ENCODE measurements at regions not wholly inside any gene's neighbourhood (a gene's known extent, or its start where the extent isn't known, plus 50 kb on each side); places are given as distances from the start of the nearest gene placed in this dataset.

DNA sequence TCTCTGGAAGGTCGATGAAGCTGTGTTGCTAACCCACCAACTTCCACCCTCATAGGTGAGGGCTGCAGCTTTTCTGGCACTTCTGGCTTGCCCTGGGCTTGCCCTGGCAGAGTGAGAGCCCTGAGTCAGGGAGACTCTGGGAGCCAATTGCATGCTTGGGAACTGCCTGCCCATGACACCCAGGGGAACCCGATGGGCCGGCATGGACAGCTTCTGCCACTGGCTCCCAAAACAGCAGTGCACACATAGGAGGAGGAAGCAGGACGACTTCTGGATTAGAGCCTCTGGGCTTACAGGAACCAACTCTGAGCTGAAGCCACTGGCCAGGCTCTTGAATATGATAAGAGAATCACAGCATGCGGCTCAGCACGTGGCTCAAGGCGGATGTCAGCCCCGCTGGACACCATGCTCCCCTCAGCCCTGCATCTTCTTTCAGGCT, 135.2 kb upstream of the UNC5B start:
- no peaks in the 10 kb centered on the region for H3K9me3 Mint-ChIP-seq (ENCODE audit: insufficient read depth)
- POLR2A ChIA-PET: no interaction called here
- no peak for DNase-seq

DNA sequence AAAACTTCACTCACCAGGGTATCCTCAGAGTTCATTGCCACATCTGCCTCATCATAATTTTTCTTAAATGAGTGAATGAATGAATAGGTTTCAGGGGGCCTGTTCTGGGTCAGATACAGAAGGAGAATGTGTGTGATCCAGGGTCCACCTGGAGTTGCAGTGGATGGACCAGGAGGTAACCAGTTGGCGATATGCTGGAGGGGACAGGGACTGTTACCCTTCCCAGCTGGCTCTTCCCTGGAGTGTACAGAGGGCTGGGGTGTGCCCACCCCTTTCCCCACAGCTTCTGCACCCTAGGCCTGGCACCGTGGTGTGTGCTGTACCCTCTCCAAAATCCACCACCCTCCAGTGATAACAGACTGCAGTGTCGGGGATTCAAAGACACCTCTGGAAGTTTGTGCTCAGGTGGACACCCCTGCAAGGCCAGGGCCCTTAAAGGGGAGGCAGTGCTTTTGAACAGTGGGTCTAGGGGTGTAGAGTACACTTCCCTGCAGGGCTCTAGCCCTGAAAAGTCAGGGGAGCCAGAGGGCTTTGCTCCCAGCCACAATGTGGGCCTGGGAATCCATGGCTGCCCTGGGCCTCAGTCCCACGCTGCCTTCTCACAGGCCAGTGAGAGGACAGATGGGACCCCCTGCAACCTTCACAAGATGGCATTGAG, 134.4 kb upstream of the UNC5B start:
- no peak for ATAC-seq (ENCODE audit: low read depth)
- 88% methylated on average over 2 of the region's 4 CpGs for WGBS (ENCODE audit: insufficient coverage)
- H3K27ac ChIP-seq (ENCODE audit: low read length in 2 of 2): no peak overlapping the region
- H3K36me3 ChIP-seq (replicated peaks in 1 of 2; ENCODE audit: control extremely low read depth in 1 of 2, control insufficient read depth in 1 of 2, extremely low read depth in 1 of 2, insufficient read depth in 2 of 2, low read length in 1 of 2): no peaks in the 10 kb centered on the region
- H3K79me2 ChIP-seq (ENCODE audit: control insufficient read depth, insufficient read depth, low read length): no peaks in the 10 kb centered on the region
- peaks cover 0 to 3% (median 0%) of the 10 kb centered on the region in 3 donors for H3K9me3 ChIP-seq (ENCODE audit: control extremely low read depth in 1 of 3, control insufficient read depth in 2 of 3, insufficient read depth in 1 of 3, low read length in 2 of 3)
- intact Hi-C loops (cut with micrococcal nuclease): no loop called here
- H3K27me3 ChIP-seq (replicated peaks in 1 of 4; ENCODE audit: control extremely low read depth in 1 of 4, control insufficient read depth in 3 of 4, insufficient read depth in 4 of 4, low read length in 3 of 4): no peaks in the 10 kb centered on the region
- no peak overlapping the region for H3K9ac ChIP-seq (ENCODE audit: low read length)
- H3K4me1 Mint-ChIP-seq: no peaks in the 10 kb centered on the region
- no peak overlapping the region for H3K4me2 ChIP-seq (replicated peaks; ENCODE audit: low read depth, low read length, poor library complexity, severe bottlenecking)
- H3K4me1 ChIP-seq (ENCODE audit: control insufficient read depth in 2 of 2, insufficient read depth in 2 of 2, low read length in 2 of 2): no peaks in the 10 kb centered on the region
- DNase-seq: no peak
- no peaks in the 10 kb centered on the region for H3K9me3 Mint-ChIP-seq (ENCODE audit: insufficient read depth)
- ChIA-PET CTCF (no interaction called here), POLR2A (no interaction called here)
- TF ChIP-seq, protein P1, sequence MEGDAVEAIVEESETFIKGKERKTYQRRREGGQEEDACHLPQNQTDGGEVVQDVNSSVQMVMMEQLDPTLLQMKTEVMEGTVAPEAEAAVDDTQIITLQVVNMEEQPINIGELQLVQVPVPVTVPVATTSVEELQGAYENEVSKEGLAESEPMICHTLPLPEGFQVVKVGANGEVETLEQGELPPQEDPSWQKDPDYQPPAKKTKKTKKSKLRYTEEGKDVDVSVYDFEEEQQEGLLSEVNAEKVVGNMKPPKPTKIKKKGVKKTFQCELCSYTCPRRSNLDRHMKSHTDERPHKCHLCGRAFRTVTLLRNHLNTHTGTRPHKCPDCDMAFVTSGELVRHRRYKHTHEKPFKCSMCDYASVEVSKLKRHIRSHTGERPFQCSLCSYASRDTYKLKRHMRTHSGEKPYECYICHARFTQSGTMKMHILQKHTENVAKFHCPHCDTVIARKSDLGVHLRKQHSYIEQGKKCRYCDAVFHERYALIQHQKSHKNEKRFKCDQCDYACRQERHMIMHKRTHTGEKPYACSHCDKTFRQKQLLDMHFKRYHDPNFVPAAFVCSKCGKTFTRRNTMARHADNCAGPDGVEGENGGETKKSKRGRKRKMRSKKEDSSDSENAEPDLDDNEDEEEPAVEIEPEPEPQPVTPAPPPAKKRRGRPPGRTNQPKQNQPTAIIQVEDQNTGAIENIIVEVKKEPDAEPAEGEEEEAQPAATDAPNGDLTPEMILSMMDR (IDR thresholded peaks at IDR 0.05): no peak
- TF ChIP-seq EZH2 (IDR thresholded peaks at IDR 0.05; ENCODE audit: borderline replicate concordance, insufficient read depth, low read depth, low read length, poor library complexity, severe bottlenecking): no peak
- H3K27ac Mint-ChIP-seq: no peak overlapping the region
- no peak overlapping the region for H3K4me3 ChIP-seq (ENCODE audit: control extremely low read depth in 1 of 5, extremely low read depth in 1 of 5, insufficient read depth in 1 of 5, low read depth in 2 of 5, low read length in 4 of 5)
- H2AFZ ChIP-seq (ENCODE audit: insufficient read depth, low read depth, low read length, poor library complexity, severe bottlenecking): no peak overlapping the region
- no peak overlapping the region for H3K4me3 Mint-ChIP-seq
- H3K27me3 Mint-ChIP-seq: peaks cover 3% of the 10 kb centered on the region
- no peaks in the 10 kb centered on the region for H4K20me1 ChIP-seq (ENCODE audit: control insufficient read depth, insufficient read depth, low read length, poor library complexity, severe bottlenecking)

More for the DNA sequence above, 135.2 kb upstream of the UNC5B start:
- Histone ChIP-seq H3K4me3 (ENCODE audit: control extremely low read depth in 1 of 5, extremely low read depth in 1 of 5, insufficient read depth in 1 of 5, low read depth in 2 of 5, low read length in 4 of 5) (no peak overlapping the region), H3K9me3 (ENCODE audit: control extremely low read depth in 1 of 3, control insufficient read depth in 2 of 3, insufficient read depth in 1 of 3, low read length in 2 of 3) (peaks cover 0 to 3% (median 0%) of the 10 kb centered on the region in 3 donors), H3K27me3 (replicated peaks in 1 of 4; ENCODE audit: control extremely low read depth in 1 of 4, control insufficient read depth in 3 of 4, insufficient read depth in 4 of 4, low read length in 3 of 4) (no peaks in the 10 kb centered on the region), H3K9ac (ENCODE audit: low read length) (no peak overlapping the region), H3K4me2 (replicated peaks; ENCODE audit: low read depth, low read length, poor library complexity, severe bottlenecking) (no peak overlapping the region), H3K4me1 (ENCODE audit: control insufficient read depth in 2 of 2, insufficient read depth in 2 of 2, low read length in 2 of 2) (no peaks in the 10 kb centered on the region), H3K79me2 (ENCODE audit: control insufficient read depth, insufficient read depth, low read length) (no peaks in the 10 kb centered on the region), H4K20me1 (ENCODE audit: control insufficient read depth, insufficient read depth, low read length, poor library complexity, severe bottlenecking) (no peaks in the 10 kb centered on the region), H2AFZ (ENCODE audit: insufficient read depth, low read depth, low read length, poor library complexity, severe bottlenecking) (no peak overlapping the region), H3K27ac (ENCODE audit: low read length in 2 of 2) (no peak overlapping the region), H3K36me3 (replicated peaks in 1 of 2; ENCODE audit: control extremely low read depth in 1 of 2, control insufficient read depth in 1 of 2, extremely low read depth in 1 of 2, insufficient read depth in 2 of 2, low read length in 1 of 2) (no peaks in the 10 kb centered on the region)
- no peak for ATAC-seq (ENCODE audit: low read depth)
- no peaks in the 10 kb centered on the region for H3K4me1 Mint-ChIP-seq
- no peak overlapping the region for H3K27ac Mint-ChIP-seq
- intact Hi-C loops (cut with micrococcal nuclease): no loop called here
- CTCF ChIA-PET: no interaction called here
- no peak overlapping the region for H3K4me3 Mint-ChIP-seq
- TF ChIP-seq EZH2 (IDR thresholded peaks at IDR 0.05; ENCODE audit: borderline replicate concordance, insufficient read depth, low read depth, low read length, poor library complexity, severe bottlenecking): no peak
- TF ChIP-seq, protein P1 (IDR thresholded peaks at IDR 0.05): no peak
- H3K27me3 Mint-ChIP-seq: peaks cover 3% of the 10 kb centered on the region
- 67% methylated on average over 8 of the region's 8 CpGs for WGBS (ENCODE audit: insufficient coverage)
